NCI-H526 (cell line): ENCODE measurements at regions not wholly inside any gene's neighbourhood (a gene's known extent, or its start where the extent isn't known, plus 50 kb on each side); places are given as distances from the start of the nearest gene placed in this dataset.

Experiments used
- DNase-seq, 2 experiments: peaks; one replicate each; lab custom pipeline; 2025; lab: John Stamatoyannopoulos, UW

DNA sequence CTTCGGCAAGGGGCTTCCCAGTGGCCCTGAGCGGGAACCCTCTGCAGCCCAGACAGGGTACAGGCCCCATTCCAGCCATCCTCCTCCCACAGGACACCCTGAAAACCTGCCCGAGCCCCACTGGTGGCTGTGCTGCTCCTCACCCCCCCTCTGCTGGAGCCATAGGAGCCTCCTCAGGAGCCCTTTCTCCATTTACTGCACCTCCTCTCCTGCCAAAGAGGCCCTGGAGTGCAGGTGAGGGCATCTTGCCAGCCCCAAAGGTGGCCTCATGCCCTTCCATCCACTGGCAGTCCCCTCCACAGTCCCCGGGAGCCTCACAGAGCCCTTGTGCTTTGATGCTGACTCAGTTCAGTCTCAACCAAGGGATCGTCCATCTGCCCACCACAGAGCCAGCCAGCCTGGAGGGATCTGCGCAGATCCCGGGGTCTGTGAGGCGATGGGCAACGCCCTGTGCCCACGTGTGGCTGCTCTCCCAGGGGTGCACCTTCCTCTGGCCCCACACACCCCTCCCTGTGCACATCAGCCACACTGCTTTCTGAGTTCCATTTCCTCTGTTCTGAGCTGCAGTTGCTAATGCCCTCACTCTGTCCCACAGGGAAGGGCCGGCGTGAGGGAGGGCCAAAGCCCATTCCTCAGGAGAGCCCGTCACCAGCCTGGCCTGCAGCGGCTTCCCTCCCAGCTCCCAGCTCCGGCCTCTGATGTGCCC lies 228.5 kb downstream of the DLL1 start:
- no peak for DNase-seq

DNA sequence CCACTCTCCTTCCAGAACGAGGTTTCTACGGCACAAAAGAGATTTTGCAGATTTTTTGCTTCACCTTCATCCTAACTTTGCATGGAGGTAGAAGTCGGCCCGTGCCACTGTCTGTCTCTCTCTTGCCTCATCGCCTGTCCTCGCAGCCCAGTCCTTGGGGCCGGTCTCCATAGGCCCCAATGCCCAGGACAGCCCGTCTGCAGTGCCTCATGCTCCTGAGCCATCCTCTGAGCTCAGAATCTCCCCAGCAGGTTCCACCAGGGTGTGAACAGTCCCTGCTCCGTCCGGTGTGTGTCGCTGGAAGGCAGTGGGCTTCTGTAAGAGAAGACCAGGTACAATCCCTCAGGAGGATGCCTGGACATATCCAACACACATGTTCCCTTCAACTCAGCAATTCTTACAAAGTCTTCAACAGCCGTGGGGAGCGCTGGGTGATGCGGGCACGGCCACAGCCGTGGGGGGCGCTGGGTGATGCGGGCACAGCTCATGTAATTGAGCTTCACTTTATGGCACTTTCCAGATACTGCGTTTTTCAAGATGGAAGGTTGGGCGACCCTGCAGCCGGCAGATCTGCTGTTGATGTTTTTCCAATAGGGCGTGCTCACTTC lies 231.9 kb downstream of the DLL1 start:
- DNase-seq: no peak

DNA sequence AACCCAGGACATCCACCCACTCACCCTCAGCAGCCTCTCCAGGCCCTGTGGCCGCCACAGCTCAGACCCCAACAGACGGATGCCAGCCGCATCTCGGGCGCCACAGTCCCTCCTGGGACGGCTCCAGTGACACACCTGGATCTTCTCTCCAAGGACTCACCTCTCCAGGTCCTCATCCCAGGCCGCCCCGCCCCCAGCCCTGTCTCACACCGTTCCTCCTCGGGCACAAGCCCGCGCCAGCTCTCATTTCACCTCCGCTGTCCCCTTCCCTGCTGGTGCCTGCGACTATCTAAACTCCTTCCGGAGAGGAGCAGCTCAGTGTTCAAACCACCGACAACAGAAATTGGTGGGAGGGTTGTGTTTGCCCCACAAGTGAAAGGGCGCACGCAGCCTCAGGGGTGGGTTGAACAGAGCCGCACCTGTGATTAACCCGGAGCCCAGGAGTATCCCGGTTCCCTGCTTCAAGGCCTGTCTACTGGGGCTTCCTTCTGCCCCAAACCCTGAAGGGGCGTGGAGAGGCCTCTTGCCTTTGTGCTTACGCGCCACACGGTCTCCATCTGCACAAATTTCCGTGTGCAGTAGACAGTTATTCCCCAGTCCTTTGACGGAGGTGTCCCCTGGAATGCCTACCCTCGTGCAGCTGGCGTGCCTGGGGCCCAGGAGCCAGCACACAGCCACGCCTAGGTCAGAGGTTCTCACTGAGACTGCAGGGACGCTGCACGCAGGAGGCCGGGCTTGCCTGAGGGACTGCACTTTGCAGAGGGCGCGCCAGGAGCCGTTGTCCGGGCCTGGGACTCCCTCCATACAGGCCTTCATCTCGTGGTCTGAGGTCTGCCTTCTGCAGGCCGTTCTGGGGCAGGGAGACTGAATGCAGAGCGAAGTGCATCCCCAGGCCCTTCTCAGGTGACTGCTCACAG lies 232.7 kb downstream of the DLL1 start:
- DNase-seq: no peak

DNA sequence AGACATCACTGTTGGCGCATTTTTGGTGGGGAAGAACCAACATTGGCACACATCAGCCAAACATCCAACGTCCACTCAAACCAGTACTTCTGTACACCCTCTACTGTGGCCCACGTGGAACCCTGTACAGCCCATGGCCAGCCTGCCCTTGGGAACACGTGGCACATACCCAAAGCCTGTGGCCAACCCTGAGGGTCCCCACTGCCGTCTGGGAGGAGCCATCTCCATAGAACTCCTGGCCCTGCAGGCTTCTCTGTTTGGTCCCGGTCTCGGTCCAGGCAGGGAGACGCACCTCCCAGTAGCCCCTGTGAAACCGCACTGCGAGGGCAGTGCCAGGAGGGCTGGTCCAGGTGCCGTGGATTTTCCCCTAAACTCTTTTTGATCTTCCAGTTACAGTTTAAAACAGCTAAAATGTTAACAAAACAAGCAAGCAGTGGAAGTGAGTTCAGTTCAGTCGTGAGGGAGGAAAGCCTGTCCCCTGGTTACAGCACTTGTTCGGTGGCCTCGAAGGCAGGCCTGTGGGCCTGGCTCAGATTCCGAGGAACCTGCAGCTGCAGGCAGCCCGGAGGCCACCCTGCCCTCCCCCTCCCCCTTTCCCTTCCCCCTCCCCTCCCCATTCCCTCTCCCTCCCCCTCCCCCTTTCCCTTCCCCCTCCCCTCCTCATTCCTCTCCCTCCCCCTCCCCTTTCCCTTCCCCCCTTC lies 233.7 kb downstream of the DLL1 start:
- no peak for DNase-seq

GRCh38 chr6:170056278-170056711 lies 234.6 kb downstream of the DLL1 start:
- DNase-seq: no peak

DNA sequence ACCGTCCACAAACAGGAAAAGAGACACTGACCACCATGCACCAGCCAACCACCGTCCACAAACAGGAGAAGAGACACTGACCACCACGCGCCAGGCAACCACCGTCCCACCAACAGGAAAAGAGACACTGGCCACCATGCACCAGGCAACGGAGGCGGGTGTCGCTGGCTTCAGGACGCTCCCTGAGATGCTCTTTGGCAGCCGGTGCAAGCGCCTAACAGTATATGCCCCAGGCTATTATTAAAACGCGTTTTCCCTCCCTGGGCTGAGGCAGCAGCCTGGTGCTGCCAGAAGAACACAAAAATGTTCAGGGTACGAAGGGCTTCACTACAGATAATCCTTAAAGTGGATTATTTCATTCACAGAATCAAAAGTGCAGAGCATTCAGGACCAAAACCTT lies 235.1 kb downstream of the DLL1 start:
- DNase-seq: peak in 1 of 2 experiments; percentile 1

- no peak for DNase-seq
These were observed 236.8 kb downstream of the DLL1 start for GRCh38 chr6:170053966-170054661.

DNA sequence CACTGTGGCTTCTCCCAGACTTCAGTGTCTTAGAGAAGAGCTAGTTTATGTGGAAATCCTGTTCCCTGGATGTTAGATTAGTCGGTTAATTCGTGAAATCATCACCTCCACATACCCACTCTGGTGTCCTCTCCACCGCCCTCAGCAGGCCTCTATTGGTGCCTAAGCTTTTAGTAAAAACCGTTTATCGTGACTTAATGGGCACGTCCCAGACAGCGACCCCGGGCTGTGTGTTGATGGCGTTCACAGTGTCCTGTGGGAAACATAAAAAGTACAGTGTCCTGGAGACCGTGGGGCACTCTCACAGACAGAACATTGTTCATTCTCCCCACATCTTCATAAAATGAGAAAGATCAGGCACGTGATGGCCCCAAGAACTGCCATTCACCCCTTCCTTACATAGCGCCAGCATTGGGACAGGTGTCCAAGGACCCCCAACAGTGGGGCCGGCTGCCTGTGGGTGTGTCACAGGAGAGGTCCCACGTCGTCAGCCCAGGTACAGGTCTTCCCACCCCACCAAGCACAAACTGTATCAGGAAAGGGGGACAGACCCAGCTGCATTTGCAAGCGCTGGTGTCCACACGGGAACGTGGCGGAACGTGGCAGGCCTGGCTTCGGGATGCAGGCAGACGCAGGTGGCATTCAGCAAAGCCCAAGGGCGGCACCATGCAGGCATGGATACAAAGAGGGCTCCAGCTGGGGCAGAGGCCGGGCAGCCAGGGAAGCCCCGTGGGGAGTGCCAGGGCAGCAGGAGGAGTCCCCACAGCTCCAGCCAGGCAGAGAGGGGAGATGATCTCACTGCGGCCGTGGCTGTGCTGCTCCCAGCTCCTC lies 237.7 kb downstream of the DLL1 start:
- no peak for DNase-seq

GRCh38 chr6:170051229-170052172 lies 239.4 kb downstream of the DLL1 start:
- no peak for DNase-seq

DNA sequence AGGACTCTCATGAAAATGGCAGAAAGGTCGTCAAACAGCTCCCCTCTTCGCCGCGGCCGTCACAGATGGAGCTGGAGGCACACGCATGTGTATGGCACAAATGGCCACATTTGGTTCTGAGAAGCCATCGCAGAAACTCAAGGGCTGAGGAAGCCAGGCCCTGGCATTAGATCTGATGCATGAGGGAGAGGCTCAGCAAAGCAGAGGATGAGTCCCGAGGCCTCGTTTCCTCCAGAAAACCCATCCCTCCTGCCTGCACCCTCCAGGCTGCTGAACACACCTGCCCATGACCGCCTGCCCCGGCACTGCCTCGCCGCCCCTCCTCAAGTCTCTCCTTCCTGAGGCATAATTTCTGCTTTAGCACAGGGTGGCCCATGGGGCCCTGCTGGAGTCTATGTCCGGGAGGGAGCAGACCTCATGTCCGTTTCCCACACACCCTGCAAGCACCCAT lies 240.3 kb downstream of the DLL1 start:
- DNase-seq: no peak

- DNase-seq: no peak
These were observed 241.0 kb downstream of the DLL1 start for GRCh38 chr6:170049641-170050561.

- DNase-seq: no peak
These were observed 242.1 kb downstream of the DLL1 start for GRCh38 chr6:170048615-170049256.

- DNase-seq: no peak
These were observed 243.1 kb downstream of the DLL1 start for GRCh38 chr6:170047823-170048222.

DNA sequence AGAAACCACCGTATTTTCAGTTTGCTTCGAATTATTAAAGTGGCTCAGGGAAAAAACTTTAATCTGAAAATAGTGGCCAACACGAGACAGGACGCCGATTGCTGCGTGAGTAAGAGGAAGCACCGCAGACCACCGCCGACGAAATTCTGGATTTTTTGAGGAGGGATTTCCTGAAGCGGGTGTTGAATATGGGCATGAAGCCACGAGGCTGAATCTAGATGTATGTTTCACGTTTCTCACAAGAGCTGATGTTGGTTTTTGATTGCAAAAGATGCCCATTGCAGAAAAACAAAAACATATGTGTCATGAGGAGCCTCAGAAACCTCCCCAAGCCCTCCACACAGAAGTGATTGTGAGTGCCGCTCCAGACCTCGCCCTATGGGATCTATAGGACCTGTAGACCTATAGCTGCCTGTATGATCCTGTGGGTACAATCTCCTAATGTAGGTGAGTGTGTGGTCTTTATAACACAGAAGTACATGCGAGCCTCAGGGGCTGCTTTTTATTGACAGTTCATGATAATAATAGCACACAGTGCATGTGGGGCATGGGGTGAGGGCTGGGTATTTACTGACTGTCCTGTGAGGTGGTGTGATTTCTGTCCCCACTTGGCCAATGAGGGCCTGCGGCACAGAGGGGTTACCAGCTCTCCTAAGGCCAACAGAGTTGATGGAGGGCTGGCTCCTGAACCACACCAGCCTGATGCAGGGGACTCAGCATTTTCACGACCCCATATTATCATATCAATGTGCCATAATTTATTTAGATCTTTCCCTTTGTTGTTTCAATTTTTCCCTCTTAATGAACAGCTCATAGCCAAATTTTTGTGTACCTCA lies 243.9 kb downstream of the DLL1 start:
- DNase-seq: no peak

- no peak for DNase-seq
These were observed 244.8 kb downstream of the DLL1 start for GRCh38 chr6:170045981-170046667.

- DNase-seq: no peak
These were observed 245.3 kb downstream of the DLL1 start for GRCh38 chr6:170045563-170045960.
